ENCODE measurements at regions not wholly inside any gene's neighbourhood (a gene's known extent, or its start where the extent isn't known, plus 50 kb on each side); places are given as distances from the start of the nearest gene placed in this dataset.
"Not testable (repeated sequence)": the region's sequence is repeated elsewhere in the genome, so short reads cannot be mapped to it uniquely, and the experiment has no call there.

- not testable (repeated sequence) for H3K36me3 Mint-ChIP-seq (ENCODE audit: low read depth); H3K27ac Mint-ChIP-seq; H3K4me3 Mint-ChIP-seq
These were observed 144.6 kb upstream of the DUSP22 start for GRCh38 chr6:147651-148050.

GRCh38 chr6:148051-148984 lies 144.0 kb upstream of the DUSP22 start:
- not testable (repeated sequence) for H3K4me1 Mint-ChIP-seq; H3K4me3 ChIP-seq (ENCODE audit: low read length); H3K36me3 Mint-ChIP-seq (ENCODE audit: low read depth); H3K4me3 Mint-ChIP-seq; H3K36me3 ChIP-seq (ENCODE audit: control insufficient read depth, insufficient read depth, low read length); H3K9ac ChIP-seq (ENCODE audit: extremely low read depth, low read length, poor library complexity, severe bottlenecking); H3K27me3 Mint-ChIP-seq (ENCODE audit: insufficient read depth); H3K4me1 ChIP-seq (ENCODE audit: control insufficient read depth, insufficient read depth, low read length); H3K27me3 ChIP-seq (ENCODE audit: control insufficient read depth, insufficient read depth, low read length, poor library complexity, severe bottlenecking); H3K27ac Mint-ChIP-seq; H3K27ac ChIP-seq (ENCODE audit: low read depth, low read length); H3K9me3 ChIP-seq (ENCODE audit: control insufficient read depth, low read length)
- WGBS, 2 experiments (ENCODE audit: insufficient coverage in 1 of 2, insufficient read length in 1 of 2) = 92 to 94% methylated on average over 38 to 61 of the region's 61 CpGs
- peak; percentile 82 for TF ChIP-seq CTCF (conservative IDR thresholded peaks at IDR 0.05)
- peaks cover 32% of the 10 kb centered on the region for H3K9me3 Mint-ChIP-seq
- DNase-seq = peak; percentile 91

More at GRCh38 chr6:147651-148050, 144.6 kb upstream of the DUSP22 start:
- H3K9ac ChIP-seq (ENCODE audit: extremely low read depth, low read length, poor library complexity, severe bottlenecking); DNase-seq; H3K27ac ChIP-seq (ENCODE audit: low read depth, low read length); H3K9me3 ChIP-seq (ENCODE audit: control insufficient read depth, low read length); H3K27me3 Mint-ChIP-seq (ENCODE audit: insufficient read depth); H3K36me3 ChIP-seq (ENCODE audit: control insufficient read depth, insufficient read depth, low read length); H3K4me3 ChIP-seq (ENCODE audit: low read length); H3K27me3 ChIP-seq (ENCODE audit: control insufficient read depth, insufficient read depth, low read length, poor library complexity, severe bottlenecking); H3K4me1 ChIP-seq (ENCODE audit: control insufficient read depth, insufficient read depth, low read length); H3K4me1 Mint-ChIP-seq: not testable (repeated sequence)
- WGBS, 2 experiments (ENCODE audit: insufficient coverage in 1 of 2, insufficient read length in 1 of 2) = 92 to 100% methylated on average over 2 to 4 of the region's 5 CpGs
- peaks cover 32% of the 10 kb centered on the region for H3K9me3 Mint-ChIP-seq

- not testable (repeated sequence) for H3K27me3 Mint-ChIP-seq (ENCODE audit: insufficient read depth); H3K36me3 Mint-ChIP-seq (ENCODE audit: low read depth); DNase-seq; H3K4me1 ChIP-seq (ENCODE audit: control insufficient read depth, insufficient read depth, low read length); H3K9me3 ChIP-seq (ENCODE audit: control insufficient read depth, low read length); H3K36me3 ChIP-seq (ENCODE audit: control insufficient read depth, insufficient read depth, low read length); H3K27ac Mint-ChIP-seq; H3K9ac ChIP-seq (ENCODE audit: extremely low read depth, low read length, poor library complexity, severe bottlenecking); H3K27me3 ChIP-seq (ENCODE audit: control insufficient read depth, insufficient read depth, low read length, poor library complexity, severe bottlenecking); H3K27ac ChIP-seq (ENCODE audit: low read depth, low read length); H3K4me1 Mint-ChIP-seq; H3K4me3 Mint-ChIP-seq; H3K4me3 ChIP-seq (ENCODE audit: low read length)
- H3K9me3 Mint-ChIP-seq = peaks cover 32% of the 10 kb centered on the region
- 79 to 80% methylated on average over 1 of the region's 1 CpG for WGBS, 2 experiments (ENCODE audit: insufficient coverage in 1 of 2, insufficient read length in 1 of 2)
These were observed 142.1 kb upstream of the DUSP22 start for GRCh38 chr6:150147-150546.

- not testable (repeated sequence) for H3K4me1 ChIP-seq (ENCODE audit: control insufficient read depth, insufficient read depth, low read length); H3K4me3 Mint-ChIP-seq; H3K27me3 Mint-ChIP-seq (ENCODE audit: insufficient read depth); H3K9ac ChIP-seq (ENCODE audit: extremely low read depth, low read length, poor library complexity, severe bottlenecking); H3K27ac ChIP-seq (ENCODE audit: low read depth, low read length); H3K9me3 ChIP-seq (ENCODE audit: control insufficient read depth, low read length); H3K36me3 ChIP-seq (ENCODE audit: control insufficient read depth, insufficient read depth, low read length); H3K4me1 Mint-ChIP-seq; H3K36me3 Mint-ChIP-seq (ENCODE audit: low read depth); H3K27me3 ChIP-seq (ENCODE audit: control insufficient read depth, insufficient read depth, low read length, poor library complexity, severe bottlenecking); H3K4me3 ChIP-seq (ENCODE audit: low read length); DNase-seq
- Mint-ChIP-seq H3K9me3 (peaks cover 32% of the 10 kb centered on the region), H3K27ac (peak overlapping the region; percentile 41)
- WGBS, 2 experiments (ENCODE audit: insufficient coverage in 1 of 2, insufficient read length in 1 of 2) = 89% methylated on average over 3 of the region's 3 CpGs; no CpG with 5 or more reads in 1 of the 2 experiments
These were observed 139.9 kb upstream of the DUSP22 start for GRCh38 chr6:152436-152835.

GRCh38 chr6:153026-153425 lies 139.3 kb upstream of the DUSP22 start:
- not testable (repeated sequence) for H3K36me3 ChIP-seq (ENCODE audit: control insufficient read depth, insufficient read depth, low read length); DNase-seq; H3K4me1 Mint-ChIP-seq; H3K9me3 ChIP-seq (ENCODE audit: control insufficient read depth, low read length); H3K27me3 Mint-ChIP-seq (ENCODE audit: insufficient read depth); H3K27me3 ChIP-seq (ENCODE audit: control insufficient read depth, insufficient read depth, low read length, poor library complexity, severe bottlenecking); H3K4me3 Mint-ChIP-seq; H3K9ac ChIP-seq (ENCODE audit: extremely low read depth, low read length, poor library complexity, severe bottlenecking); H3K4me3 ChIP-seq (ENCODE audit: low read length); H3K36me3 Mint-ChIP-seq (ENCODE audit: low read depth); H3K27ac ChIP-seq (ENCODE audit: low read depth, low read length); H3K4me1 ChIP-seq (ENCODE audit: control insufficient read depth, insufficient read depth, low read length)
- H3K9me3 Mint-ChIP-seq = peaks cover 32% of the 10 kb centered on the region
- H3K27ac Mint-ChIP-seq = peak overlapping the region; percentile 41
- 86% methylated on average over 2 of the region's 2 CpGs; no CpG with 5 or more reads in 1 of the 2 experiments for WGBS, 2 experiments (ENCODE audit: insufficient coverage in 1 of 2, insufficient read length in 1 of 2)

GRCh38 chr6:153867-154266 lies 138.4 kb upstream of the DUSP22 start:
- H3K4me3 Mint-ChIP-seq; H3K27me3 Mint-ChIP-seq (ENCODE audit: insufficient read depth); H3K9ac ChIP-seq (ENCODE audit: extremely low read depth, low read length, poor library complexity, severe bottlenecking); H3K36me3 ChIP-seq (ENCODE audit: control insufficient read depth, insufficient read depth, low read length); H3K9me3 ChIP-seq (ENCODE audit: control insufficient read depth, low read length); H3K27me3 ChIP-seq (ENCODE audit: control insufficient read depth, insufficient read depth, low read length, poor library complexity, severe bottlenecking); H3K4me3 ChIP-seq (ENCODE audit: low read length); H3K4me1 ChIP-seq (ENCODE audit: control insufficient read depth, insufficient read depth, low read length); H3K27ac Mint-ChIP-seq; DNase-seq; H3K27ac ChIP-seq (ENCODE audit: low read depth, low read length); H3K36me3 Mint-ChIP-seq (ENCODE audit: low read depth); H3K4me1 Mint-ChIP-seq: not testable (repeated sequence)
- peaks cover 27% of the 10 kb centered on the region for H3K9me3 Mint-ChIP-seq
- WGBS, 2 experiments (ENCODE audit: insufficient coverage in 1 of 2, insufficient read length in 1 of 2) = 89 to 100% methylated on average over 1 to 3 of the region's 3 CpGs

Data from endodermal cell (in vitro differentiated cells).